Retinal pigment epithelial cell (primary cell): ENCODE measurements at regions not wholly inside any gene's neighbourhood (a gene's known extent, or its start where the extent isn't known, plus 50 kb on each side); places are given as distances from the start of the nearest gene placed in this dataset.

Experiments used
- DNase-seq: peaks from one replicate; pipeline ENCODE4 v3.0.0-alpha.2; 2010; ENCODE audit warnings: low read depth
- H3K4me3 ChIP-seq: 2 replicates; pipeline ENCODE4 v1.5.1; 2011; ENCODE audit warnings: mild to moderate bottlenecking, low read length, control low read depth, moderate library complexity
- TF ChIP-seq, protein P1 (sequence below): conservative IDR thresholded peaks from 2 replicates; pipeline ENCODE4 v1.5.1; 2011; ENCODE audit warnings: low read depth, low read length, control low read depth, inconsistent platforms

DNA sequence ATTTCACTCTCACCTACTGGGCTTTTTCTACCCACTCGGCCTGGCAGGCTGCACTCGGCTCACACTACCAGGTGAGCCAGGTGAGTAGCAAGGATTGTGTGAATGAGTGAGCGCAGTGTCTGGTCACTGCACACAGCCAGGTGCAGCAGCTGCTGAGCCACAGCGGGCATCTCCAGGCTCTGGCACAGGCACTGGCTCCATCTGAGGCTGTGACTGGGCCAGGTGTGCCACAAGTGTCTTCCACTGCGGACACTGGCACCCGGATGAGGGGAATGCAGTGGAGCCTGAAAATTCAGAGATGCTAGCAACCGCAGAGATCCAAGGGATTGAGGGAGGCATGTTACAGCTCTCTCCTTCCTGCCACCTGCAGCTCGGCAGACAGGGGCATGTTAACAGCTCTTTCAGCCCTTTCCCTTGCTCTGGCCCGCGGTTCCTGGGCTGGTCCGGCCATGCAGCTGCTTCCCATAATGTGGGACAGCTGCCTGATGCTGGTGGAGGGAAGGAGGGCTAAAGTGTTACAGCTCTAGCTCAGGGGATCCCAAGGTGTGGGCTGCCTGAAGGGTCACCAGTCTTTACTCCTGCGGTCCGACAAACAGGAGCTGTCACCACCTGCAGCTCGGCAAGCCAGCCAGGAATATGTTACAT, 1038.3 kb downstream of the AMY1C start:
- no peak for DNase-seq
- TF ChIP-seq, protein P1, sequence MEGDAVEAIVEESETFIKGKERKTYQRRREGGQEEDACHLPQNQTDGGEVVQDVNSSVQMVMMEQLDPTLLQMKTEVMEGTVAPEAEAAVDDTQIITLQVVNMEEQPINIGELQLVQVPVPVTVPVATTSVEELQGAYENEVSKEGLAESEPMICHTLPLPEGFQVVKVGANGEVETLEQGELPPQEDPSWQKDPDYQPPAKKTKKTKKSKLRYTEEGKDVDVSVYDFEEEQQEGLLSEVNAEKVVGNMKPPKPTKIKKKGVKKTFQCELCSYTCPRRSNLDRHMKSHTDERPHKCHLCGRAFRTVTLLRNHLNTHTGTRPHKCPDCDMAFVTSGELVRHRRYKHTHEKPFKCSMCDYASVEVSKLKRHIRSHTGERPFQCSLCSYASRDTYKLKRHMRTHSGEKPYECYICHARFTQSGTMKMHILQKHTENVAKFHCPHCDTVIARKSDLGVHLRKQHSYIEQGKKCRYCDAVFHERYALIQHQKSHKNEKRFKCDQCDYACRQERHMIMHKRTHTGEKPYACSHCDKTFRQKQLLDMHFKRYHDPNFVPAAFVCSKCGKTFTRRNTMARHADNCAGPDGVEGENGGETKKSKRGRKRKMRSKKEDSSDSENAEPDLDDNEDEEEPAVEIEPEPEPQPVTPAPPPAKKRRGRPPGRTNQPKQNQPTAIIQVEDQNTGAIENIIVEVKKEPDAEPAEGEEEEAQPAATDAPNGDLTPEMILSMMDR, result no peak
- H3K4me3 ChIP-seq, result no peak overlapping the region

DNA sequence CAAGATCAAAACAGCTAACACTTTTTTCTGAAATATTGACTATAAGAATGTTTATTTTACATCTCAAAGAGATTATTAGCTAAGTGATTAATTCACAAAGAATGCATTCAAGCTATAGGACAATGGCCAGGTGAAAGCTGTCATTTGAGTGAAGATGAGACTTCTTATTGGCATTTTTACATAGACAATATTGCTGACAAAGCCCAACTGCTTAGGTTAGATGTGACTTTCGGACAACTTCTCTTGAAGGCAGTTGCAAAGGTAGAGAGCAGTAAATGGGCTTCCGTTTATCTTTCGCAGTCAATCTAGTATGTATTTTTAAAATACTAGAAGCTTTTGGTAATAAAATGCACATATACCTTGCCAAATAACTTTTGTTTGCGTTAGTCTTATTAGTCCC, 1041.3 kb downstream of the AMY1C start:
- no peak for DNase-seq

DNA sequence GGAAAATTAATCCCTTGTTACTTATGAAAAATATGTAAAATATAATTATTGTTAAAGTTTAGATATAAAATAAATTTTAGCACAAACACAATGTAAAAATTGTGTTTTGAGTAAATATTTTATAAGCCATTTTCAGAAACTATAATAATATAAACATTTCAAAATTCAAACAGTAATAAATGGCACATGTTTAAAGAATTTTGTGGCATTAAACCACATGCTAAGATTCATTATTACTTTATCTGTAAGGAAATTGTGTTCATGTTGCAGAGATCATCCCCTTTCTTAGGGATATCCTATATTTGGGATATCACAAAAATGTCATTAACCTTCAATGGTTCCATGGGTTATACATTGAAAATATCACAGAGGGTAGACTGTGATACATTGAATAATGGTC, 1044.3 kb downstream of the AMY1C start:
- H3K4me3 ChIP-seq, result no peak overlapping the region
- TF ChIP-seq, protein P1, result no peak
- no peak for DNase-seq

More for the DNA sequence above, 1041.3 kb downstream of the AMY1C start:
- no peak overlapping the region for H3K4me3 ChIP-seq
- TF ChIP-seq, protein P1, result no peak

DNA sequence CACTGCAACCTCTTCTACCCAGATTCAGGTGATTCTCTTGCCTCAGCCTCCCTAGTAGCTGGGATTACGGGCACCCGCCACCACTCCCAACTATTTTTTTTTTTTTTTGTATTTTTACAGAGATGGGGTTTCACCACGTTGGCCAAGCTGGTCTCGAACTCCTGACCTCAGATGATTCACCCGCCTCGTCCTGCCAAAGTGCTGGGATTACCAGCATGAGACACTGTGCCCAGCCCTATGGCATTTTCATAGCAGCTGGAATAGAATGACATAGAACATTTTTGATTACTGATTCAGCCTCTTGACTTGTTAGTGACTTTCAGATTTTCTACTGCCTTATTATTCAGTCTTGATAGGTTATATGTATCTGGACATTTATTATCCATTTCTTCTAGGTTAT, 1046.2 kb downstream of the AMY1C start:
- H3K4me3 ChIP-seq, result no peak overlapping the region
- TF ChIP-seq, protein P1, result no peak
- no peak for DNase-seq

DNA sequence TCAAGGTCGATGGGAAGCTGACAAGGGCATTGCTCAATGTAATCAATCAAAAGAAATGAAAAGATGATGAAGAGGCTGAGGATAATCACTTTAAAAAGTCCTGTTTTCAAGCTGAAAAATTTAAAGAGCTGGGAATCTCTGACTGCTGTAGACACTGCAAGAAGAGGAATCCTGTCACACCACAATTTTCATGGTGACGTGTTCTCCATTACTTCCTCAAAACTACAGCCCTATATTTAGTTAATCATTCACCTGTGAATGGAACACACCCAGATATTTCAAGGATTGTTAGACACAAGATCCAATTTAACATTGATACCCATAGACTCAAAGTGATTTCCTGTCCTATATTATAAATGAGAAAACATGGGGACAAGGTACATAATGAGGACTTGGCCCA, 1048.3 kb downstream of the AMY1C start:
- H3K4me3 ChIP-seq, result no peak overlapping the region
- TF ChIP-seq, protein P1, result no peak
- no peak for DNase-seq

DNA sequence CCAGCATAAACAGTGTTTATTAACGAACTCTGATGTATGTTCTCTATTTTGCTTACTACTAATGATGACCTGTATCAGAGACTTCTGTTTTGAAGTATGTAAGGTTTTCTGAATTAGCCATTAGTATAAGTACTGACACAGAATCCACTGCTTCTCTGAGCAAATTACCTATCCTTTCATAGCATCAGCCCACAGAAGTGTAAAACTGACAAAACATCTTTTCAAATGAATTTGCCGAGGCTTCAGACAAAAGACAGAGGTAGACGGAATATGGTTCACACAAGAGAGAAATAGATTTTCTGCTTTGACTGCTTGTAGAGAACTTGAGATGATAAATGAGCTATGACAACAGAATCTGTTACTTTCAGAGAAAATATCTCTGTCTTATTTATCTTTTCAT, 1051.6 kb downstream of the AMY1C start:
- no peak for DNase-seq
- TF ChIP-seq, protein P1, result no peak
- no peak overlapping the region for H3K4me3 ChIP-seq

DNA sequence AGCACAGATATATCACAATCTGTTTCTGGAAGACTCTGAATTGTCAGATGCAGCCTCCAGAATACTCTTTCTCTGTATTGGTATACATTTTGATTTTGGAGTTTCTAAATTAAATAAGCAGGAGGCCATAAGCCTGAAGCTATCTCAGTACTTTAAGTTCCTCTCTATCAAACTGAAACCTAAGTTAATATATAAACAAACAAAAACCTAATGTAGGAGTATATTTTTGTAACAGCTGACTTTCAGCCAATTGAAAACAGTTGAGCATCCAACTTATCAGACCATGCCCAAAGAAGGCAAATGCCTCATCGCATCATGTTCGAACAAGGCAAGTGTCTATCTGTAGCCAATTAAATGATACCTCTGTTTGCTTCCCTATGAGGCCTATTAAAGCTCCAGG, 1054.4 kb downstream of the AMY1C start:
- DNase-seq, result no peak
- H3K4me3 ChIP-seq, result no peak overlapping the region
- TF ChIP-seq, protein P1, result no peak
